Posterior cingulate gyrus (tissue), 11 donors: ENCODE measurements at regions not wholly inside any gene's neighbourhood (a gene's known extent, or its start where the extent isn't known, plus 50 kb on each side); places are given as distances from the start of the nearest gene placed in this dataset.
"Not testable (repeated sequence)": the region's sequence is repeated elsewhere in the genome, so short reads cannot be mapped to it uniquely, and the experiment has no call there.

Experiments used
- DNase-seq, 10 donors: peaks; one replicate each; pipeline versions ENCODE4 v3.0.0 to v3.0.0-alpha.2; 2020 to 2021; ENCODE audit warnings: mixed read lengths in 3 of 10
- intact Hi-C: fragments of 100-400 bp; cut with DNase I; formaldehyde crosslinking; loops from one replicate; pipeline ENCODE4 v1.15.1; 2023

DNA sequence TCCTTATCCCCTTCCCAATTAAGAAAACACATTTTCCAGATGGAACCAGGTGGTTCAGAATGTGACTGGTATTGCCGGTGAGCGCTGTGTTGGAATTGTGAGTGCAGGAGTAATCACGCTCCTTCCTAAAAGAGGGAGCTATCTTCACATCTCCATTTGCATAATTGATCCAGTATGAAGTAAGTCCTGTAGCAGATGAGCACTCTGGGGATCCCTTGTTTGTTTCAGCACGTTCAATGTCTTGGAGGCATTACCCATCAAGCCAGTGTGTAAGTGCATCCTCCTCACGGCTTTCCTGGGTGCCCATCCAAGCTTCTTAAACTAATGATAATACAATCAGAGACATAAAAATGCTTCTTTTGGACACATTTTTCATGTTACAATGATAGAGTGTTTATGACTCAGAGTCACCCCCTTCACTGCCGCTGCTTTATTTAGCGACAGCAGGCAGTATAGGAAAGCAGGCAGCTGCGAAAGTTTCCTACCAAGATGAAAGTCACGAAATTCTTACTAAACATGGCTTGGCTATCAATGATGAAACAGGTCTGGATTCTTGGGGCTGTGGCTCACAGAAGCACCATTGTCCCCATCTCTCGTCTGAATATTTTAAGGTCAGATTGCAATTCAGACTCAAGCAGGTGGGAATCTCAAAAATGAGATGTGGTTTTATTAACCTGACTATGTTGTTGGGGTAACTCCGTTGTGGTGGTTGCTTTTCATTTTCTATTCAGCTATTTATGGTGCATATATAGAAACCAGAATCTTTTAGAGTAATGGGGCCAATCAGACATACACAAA is 346.3 kb upstream of the MDFIC2 start:
- intact Hi-C loops: no loop called here
- no peak for DNase-seq

DNA sequence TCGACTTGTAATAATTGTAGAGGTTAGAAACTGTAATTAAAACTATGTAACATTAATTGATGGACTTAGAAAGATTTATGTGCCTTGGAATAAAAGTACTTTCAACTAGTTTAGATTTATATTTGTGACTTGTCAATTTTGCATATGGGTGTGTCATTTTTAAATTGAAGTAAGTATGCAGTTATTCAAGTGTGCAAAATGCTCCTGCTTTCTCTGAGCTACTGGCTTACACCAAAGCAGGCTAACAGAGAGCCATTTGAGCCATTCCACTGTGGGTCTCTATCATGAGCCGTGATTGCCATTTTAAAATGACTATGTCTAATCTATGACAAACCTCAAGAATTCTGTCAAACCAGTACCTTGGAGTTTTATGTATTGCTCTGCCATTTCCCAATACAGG is 345.0 kb upstream of the MDFIC2 start:
- DNase-seq: no peak
- intact Hi-C loops: no loop called here

DNA sequence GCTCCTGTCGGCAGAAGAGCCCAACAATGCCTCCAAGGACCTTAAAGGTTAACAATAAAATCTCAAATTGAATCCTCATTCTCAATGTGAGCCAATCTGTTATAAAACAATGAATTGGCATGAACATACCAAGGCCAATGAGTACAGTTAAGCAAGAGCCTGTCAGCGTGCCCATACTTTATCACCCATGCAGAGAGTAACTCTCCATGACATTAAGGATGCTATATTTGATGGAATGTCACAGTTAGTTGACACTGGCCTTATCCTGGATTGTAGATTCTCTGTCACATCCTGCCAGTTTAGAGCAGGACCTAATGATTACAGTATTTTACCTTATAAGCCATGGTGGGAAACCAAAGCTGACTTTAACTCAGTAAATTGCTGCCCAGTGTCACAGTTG is 335.4 kb upstream of the MDFIC2 start:
- no peak for DNase-seq
- intact Hi-C loops: no loop called here

DNA sequence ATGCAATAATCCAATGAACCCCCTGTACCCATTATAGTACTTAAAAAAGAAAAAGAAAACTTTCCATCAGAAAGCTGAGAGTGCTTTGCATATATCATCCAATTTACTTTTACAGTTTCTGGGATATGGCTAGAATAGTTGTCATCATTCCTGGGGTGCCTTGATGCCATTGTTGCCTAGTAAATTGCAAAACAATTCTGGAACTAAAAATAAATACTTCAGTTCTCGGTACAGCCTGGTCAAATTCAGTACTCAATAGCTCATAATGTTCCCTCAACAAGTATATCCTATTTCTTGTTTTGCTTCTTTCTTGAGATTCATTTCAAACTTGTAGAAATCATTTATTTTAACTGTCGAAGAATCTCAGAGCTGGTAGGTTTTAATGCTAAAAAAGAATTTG is 334.7 kb upstream of the MDFIC2 start:
- intact Hi-C loops: no loop called here
- DNase-seq: no peak

DNA sequence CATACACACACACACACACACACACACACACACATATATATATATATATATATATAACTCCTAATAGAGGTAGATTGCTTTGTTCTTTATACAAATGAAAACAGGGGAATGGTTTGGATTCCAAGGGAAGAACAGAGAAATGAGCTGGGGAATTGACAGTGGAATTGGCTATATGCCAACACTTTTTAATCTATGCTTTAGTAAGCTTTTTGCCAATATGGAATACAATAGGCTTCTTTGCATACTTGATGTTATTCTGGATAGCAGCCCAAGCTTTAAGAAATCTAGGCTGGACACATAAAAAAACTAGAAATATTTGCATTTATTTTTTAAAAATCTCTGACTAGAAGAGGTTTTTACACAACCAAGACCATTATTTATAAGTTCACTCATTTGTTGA is 334.2 kb upstream of the MDFIC2 start:
- no peak for DNase-seq
- intact Hi-C loops: no loop called here

DNA sequence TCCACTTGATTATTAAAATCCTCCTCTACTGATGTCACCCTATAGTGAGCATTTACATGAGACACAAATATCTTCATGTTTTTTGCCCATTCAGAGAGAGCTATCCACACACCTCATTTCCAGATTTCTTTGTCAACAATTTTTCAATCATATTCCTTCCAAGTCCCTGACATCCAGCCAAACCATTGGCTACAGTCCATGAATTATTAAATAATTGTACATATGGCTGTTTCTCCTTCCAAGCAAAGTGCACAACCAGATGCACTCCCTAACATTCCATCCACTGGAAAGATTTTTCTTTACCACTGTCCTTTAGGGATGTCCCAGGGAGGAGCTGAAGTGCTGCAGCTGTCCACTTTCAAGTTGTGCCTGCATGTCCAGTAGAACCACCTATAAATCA is 328.0 kb upstream of the MDFIC2 start:
- intact Hi-C loops: no loop called here
- DNase-seq: no peak

GRCh38 chr3:70635301-70635700 is 322.9 kb upstream of the MDFIC2 start:
- DNase-seq: no peak
- intact Hi-C loops: no loop called here

GRCh38 chr3:70631716-70632307 is 319.4 kb upstream of the MDFIC2 start:
- intact Hi-C loops: no loop called here
- no peak for DNase-seq

DNA sequence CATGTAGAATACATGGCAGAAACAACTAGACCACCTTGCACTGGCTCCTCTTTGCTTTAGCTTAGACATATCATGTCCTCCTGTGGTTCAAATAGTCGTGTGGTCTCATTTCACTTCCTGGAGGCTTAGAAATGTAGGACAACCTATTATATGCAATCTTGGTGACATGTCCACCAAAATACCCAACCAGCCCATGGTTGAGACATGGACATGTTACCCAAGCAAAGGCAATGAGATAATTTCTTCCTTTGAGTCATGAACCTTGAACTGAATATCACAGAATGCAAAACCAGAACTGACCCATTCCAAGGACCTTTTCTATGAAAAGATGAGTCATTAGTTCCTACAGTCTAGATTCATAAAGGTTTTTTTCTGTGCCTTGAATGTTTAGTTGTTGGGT is 309.0 kb upstream of the MDFIC2 start:
- intact Hi-C loops: no loop called here
- no peak for DNase-seq

DNA sequence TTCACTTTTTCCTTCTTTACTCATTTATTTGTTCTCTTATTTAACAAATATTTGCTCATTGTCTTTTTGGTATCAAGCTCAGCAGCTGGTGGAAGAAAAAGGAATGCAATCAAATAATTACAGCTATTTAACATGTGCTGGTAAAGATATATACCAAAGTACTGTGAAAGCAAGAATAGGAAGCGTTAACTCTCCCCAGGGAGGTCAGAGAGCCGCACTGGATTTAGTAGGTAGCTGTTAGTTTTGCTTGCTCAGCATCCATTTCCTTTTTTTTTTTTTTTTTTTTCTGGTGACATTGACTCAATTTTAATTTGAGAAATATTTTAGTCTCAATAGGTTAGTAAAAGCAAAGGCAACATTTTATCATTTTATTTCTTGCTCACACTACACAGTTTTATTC is 308.5 kb upstream of the MDFIC2 start:
- intact Hi-C loops: no loop called here
- DNase-seq: no peak

GRCh38 chr3:70620367-70620766 is 307.9 kb upstream of the MDFIC2 start:
- intact Hi-C loops: no loop called here

GRCh38 chr3:70618151-70618550 is 305.7 kb upstream of the MDFIC2 start:
- no peak for DNase-seq
- intact Hi-C loops: no loop called here

More at GRCh38 chr3:70620367-70620766, 307.9 kb upstream of the MDFIC2 start:
- no peak for DNase-seq

DNA sequence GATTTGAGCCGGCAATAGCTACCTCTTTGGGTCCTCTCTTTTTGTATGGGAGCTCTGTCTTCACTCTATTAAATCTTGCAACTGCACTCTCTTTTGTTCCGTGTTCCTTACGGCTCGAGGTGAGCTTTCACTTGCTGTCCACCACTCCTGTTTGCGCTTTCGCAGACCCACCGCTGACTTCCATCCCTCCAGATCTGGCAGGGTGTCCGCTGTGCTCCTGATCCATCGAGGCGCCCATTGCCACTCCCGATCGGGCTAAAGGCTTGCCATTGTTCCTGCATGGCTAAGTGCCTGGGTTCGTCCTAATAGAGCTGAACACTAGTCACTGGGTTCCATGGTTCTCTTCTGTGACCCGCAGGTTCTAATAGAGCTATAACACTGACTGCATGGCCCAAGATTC is 304.9 kb upstream of the MDFIC2 start:
- intact Hi-C loops: not testable (repeated sequence)
- peak in 1 of 10 donors; percentile 66 for DNase-seq

GRCh38 chr3:70615286-70615685 is 302.8 kb upstream of the MDFIC2 start:
- no peak for DNase-seq
- intact Hi-C loops: no loop called here

DNA sequence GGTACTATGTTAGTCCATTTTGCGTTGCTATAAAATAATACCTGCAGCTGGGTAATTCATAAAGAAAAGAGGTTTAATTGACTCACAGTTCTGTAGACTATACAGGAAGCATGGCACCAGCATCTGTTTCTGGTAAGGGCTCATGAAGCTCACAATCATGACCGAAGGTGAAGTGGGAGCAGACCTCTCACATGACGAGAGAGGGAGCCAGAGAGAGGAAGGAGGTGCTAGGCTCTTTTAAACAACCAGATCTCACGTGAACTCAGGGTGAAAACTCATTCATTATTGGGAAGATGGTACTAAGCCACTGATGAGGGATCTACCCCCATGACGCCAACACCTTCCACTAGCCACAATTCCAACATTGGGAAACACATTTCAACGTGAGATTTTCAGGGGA is 301.7 kb upstream of the MDFIC2 start:
- no peak for DNase-seq
- intact Hi-C loops: no loop called here

DNA sequence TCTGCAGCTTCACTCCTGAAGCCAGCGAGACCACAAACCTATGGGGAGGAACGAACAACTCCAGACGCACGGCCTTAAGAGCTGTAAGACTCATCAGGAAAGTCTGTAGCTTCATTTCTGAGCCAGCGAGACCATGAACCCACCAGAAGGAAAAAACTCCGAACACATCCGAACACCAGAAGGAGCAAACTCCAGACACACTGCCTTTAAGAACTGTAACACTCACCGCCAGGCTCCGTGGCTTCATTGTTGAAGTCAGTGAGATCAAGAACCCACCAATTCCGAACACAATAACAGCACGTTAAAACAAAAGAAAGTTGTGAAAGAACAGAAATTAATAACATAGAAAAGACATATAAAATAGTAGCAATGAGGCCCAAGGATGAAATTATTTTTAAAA is 300.5 kb upstream of the MDFIC2 start:
- intact Hi-C loops: no loop called here
- DNase-seq: peak in 1 of 10 donors; percentile 57

DNA sequence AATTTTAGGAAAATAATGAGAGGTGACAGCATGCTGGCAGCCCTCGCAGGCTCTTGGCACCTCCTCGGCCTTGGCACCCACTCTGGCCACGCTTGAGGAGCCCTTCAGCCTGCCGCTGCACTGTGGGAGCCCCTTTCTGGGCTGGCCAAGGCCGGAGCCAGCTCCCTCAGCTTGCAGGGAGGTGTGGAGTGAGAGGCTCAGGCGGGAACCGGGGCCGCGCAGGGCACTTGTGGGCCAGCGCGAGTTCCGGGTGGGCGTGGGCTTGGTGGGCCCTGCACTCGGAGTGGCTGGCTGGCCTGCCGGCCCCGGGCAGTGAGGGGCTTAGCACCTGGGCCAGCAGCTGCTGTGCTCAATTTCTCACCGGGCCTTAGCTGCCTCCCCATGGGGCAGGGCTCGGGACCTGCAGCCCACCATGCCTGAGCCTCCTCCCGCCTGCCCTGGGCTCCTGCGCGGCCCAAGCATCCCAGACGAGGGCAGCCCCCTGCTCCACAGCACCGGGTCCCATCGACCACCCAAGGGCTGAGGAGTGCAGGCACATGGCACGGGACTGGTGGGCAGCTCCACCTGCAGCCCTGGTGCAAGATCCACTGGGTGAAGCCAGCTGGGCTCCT is 299.3 kb upstream of the MDFIC2 start:
- peak in 3 of 10 donors; percentile 62 to 80 (median 78) for DNase-seq
- intact Hi-C loops: not testable (repeated sequence)

DNA sequence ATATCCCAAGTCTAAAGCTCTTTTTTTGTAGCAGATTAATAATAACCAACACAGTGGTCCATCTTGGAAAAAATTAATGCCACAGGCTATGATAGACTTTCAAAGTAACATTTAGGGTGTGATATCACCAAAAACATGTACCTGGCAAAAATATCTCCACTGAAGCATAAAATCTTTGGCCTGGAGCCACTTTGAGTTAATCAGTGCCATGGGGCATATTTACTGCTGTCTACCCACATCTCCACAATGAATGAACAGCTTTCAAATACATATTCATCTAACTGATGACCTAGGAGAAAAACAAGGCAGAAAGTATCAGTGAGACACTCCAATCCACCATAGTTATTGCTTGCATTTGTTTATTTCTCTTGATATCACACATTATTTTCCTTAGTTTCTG is 296.0 kb upstream of the MDFIC2 start:
- DNase-seq: no peak
- intact Hi-C loops: no loop called here

DNA sequence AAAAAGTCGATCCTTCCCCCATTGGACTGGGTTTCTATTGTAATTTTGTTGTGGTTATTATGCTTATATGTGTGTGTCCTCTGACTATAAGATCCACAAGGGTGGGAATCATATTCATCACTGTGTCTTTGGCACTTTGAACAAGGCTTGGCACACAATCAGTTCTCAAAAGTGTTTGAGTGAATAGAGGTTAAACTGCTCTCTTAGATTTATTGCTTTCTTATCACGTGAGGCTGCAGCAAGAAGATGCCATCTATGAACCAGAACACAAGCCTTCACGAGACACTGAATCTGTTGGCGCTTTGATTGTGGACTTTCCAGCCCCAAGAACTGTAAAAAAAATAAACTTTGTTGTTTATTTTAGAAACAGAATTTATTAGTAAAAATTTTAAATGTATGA is 295.0 kb upstream of the MDFIC2 start:
- intact Hi-C loops: no loop called here
- no peak for DNase-seq

DNA sequence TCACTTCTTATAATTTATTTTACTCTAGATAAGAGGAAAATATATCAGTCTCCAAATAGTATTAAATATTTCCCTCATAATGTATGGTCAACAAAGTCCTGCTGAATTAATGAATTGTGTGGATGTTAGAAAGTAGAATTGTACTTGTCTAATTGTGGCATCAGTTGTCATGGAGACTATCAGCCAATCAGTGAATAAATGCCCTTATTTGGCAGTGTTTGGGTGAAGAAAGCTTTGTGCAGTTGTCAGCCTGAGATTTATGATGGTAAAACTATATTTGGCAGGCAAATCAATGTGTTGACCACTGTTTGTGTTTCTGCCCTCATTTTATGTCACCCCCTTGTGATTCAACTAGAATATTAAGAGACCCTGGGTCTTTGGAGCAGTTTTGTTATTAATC is 293.6 kb upstream of the MDFIC2 start:
- intact Hi-C loops: no loop called here
- DNase-seq: no peak

GRCh38 chr3:70603103-70603502 is 290.7 kb upstream of the MDFIC2 start:
- intact Hi-C loops: no loop called here
- no peak for DNase-seq

DNA sequence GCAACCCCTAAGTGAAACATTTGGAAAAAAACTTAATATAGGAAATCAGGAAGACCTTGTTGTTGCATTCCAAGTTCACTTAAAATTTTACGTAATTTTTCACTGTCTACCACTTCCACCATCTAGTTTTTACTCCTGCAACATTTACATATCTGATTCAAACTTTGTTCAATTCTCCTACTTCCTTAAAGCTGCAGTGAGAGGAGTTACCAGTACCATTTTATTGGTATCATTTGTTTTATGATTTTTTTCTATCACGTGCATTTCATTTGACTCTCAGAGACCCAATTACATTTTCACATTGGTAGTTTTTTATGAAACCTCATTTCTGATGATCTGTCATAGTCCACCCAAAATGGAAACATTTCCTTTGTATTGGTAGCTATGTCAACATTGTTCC is 284.9 kb upstream of the MDFIC2 start:
- intact Hi-C loops: no loop called here
- no peak for DNase-seq
